Mammary epithelial cell (primary cell): ENCODE measurements at regions not wholly inside any gene's neighbourhood (a gene's known extent, or its start where the extent isn't known, plus 50 kb on each side); places are given as distances from the start of the nearest gene placed in this dataset.

Experiments used
- CTCF ChIP-seq, 2 donors: IDR thresholded peaks in 1 of 2; conservative IDR thresholded peaks in 1 of 2; 2 replicates each; pipeline ENCODE4 v1.5.1; 2011 to 2012; ENCODE audit warnings: inconsistent platforms in 2 of 2, low read length in 2 of 2, mild to moderate bottlenecking in 2 of 2, control low read depth in 1 of 2, low read depth in 1 of 2; ENCODE audit not compliant: insufficient read depth in 1 of 2; ENCODE audit errors: extremely low read depth in 1 of 2
- EZH2 ChIP-seq: IDR thresholded peaks from 2 replicates; pipeline ENCODE4 v1.6.1; 2012; ENCODE audit warnings: low read length, inconsistent platforms, borderline replicate concordance

DNA sequence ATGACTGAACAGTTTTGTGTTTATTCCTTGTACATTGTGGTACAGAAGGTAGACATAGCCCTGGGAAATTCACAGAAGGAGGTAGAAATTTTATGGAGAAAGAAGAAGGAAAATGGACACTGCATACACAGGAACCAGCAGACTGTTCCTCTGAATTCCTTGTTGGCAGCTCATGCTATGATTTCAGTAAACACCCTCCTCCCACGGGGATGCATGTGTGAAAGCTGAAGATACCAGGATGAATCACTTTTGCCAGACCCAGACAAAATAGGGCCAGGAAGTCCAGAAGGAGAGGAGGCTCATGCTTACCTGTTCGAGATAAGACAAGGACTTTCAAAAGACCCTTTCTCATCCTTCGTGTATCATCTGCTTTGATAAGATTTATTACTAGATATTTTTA, 110.3 kb upstream of the GGTLC1 start:
- TF ChIP-seq CTCF (conservative IDR thresholded peaks at IDR 0.05 in 1 of 2, IDR thresholded peaks at IDR 0.05 in 1 of 2; ENCODE audit: extremely low read depth in 1 of 2, insufficient read depth in 1 of 2, low read depth in 1 of 2, low read length in 2 of 2) (no peak), EZH2 (no peak)
